OCI-LY7 (cell line): ENCODE measurements at regions not wholly inside any gene's neighbourhood (a gene's known extent, or its start where the extent isn't known, plus 50 kb on each side); places are given as distances from the start of the nearest gene placed in this dataset.
"Not testable (repeated sequence)": the region's sequence is repeated elsewhere in the genome, so short reads cannot be mapped to it uniquely, and the experiment has no call there.

ENCODE experiments used
- BruUV-seq: library from RNA; stranded (reverse); fragments of 400-500 nt; replicated peaks from 2 replicates; lab custom pipeline; 2021; lab: Mats Ljungman, UMichigan
- CTCF ChIA-PET: fragments of 300-600 bp; sonication (Branson Sonifier 250); formaldehyde crosslinking; loops from one replicate; lab custom pipeline; 2022; ENCODE audit warnings: antibody characterized with exemption; ENCODE audit not compliant: unreplicated experiment; lab: Charles Lee
- POLR2A ChIA-PET: fragments of 300-600 bp; sonication (Branson Sonifier 250); formaldehyde crosslinking; loops from one replicate; lab custom pipeline; 2022; ENCODE audit warnings: antibody characterized with exemption; lab: Charles Lee
- DNase-seq: peaks from one replicate; pipeline ENCODE4 v3.0.0-alpha.2; 2015; ENCODE audit warnings: low spot score
- H2AFZ ChIP-seq: fragments of 200-600 bp; sonication (generic), shearing (Covaris generic); 2 replicates; pipeline ENCODE4 v1.6.1; 2014; ENCODE audit warnings: mild to moderate bottlenecking, antibody characterized with exemption, low read length, moderate library complexity
- H3K27ac ChIP-seq: fragments of 200-600 bp; sonication (generic); 2 replicates; pipeline ENCODE4 v1.5.1; 2014; ENCODE audit warnings: mixed run types, low read depth, mild to moderate bottlenecking, moderate library complexity, low read length, inconsistent platforms; ENCODE audit not compliant: poor library complexity, severe bottlenecking
- H3K36me3 ChIP-seq: fragments of 200-600 bp; sonication (generic); 2 replicates; pipeline ENCODE4 v1.6.1; 2014; ENCODE audit warnings: mild to moderate bottlenecking, antibody characterized with exemption, low read length, moderate library complexity, mixed read lengths; ENCODE audit not compliant: insufficient read depth
- H3K4me1 ChIP-seq: fragments of 200-600 bp; sonication (generic); 2 replicates; pipeline ENCODE4 v1.5.1; 2014; ENCODE audit warnings: mild to moderate bottlenecking, low read length; ENCODE audit not compliant: insufficient read depth, poor library complexity, severe bottlenecking
- H3K4me2 ChIP-seq: fragments of 200-600 bp; sonication (generic); 2 replicates; pipeline ENCODE4 v1.6.1; 2014; ENCODE audit warnings: mild to moderate bottlenecking, low read length
- H3K4me3 ChIP-seq: fragments of 200-600 bp; sonication (generic); 2 replicates; pipeline ENCODE4 v1.5.1; 2014; ENCODE audit warnings: mild to moderate bottlenecking, low read depth, low read length; ENCODE audit not compliant: poor library complexity, severe bottlenecking
- H3K79me2 ChIP-seq: fragments of 200-600 bp; sonication (generic); 2 replicates; pipeline ENCODE4 v1.6.1; 2016; ENCODE audit warnings: low read depth, mild to moderate bottlenecking, low read length, moderate library complexity, mixed read lengths; ENCODE audit not compliant: insufficient read depth
- H3K9me2 ChIP-seq: fragments of 200-600 bp; sonication (generic); 2 replicates; pipeline ENCODE4 v1.6.1; 2016; ENCODE audit warnings: mild to moderate bottlenecking, low read length, mixed read lengths; ENCODE audit not compliant: insufficient read depth
- H3K9me3 ChIP-seq: fragments of 200-600 bp; sonication (generic); 2 replicates; pipeline ENCODE4 v1.6.1; 2014; ENCODE audit warnings: mild to moderate bottlenecking, mixed run types, low read length, mixed read lengths
- H4K20me1 ChIP-seq: fragments of 200-600 bp; sonication (generic); 2 replicates; pipeline ENCODE4 v1.6.1; 2014; ENCODE audit warnings: mild to moderate bottlenecking, antibody characterized with exemption, low read length, moderate library complexity, mixed read lengths; ENCODE audit not compliant: insufficient read depth
- CTCF ChIP-seq: fragments of 200-600 bp; sonication (generic); conservative IDR thresholded peaks from 2 replicates; pipeline ENCODE4 v1.5.1; 2014; ENCODE audit warnings: mild to moderate bottlenecking, antibody characterized with exemption, low read length, moderate library complexity, mixed read lengths
- EZH2phosphoT487 ChIP-seq: fragments of 200-600 bp; sonication (generic); IDR thresholded peaks from 2 replicates; pipeline ENCODE4 v1.6.1; 2018; ENCODE audit warnings: low read depth, borderline replicate concordance, mild to moderate bottlenecking, mixed run types, antibody characterized with exemption, low read length, moderate library complexity, mixed read lengths
- intact Hi-C: fragments of 100-400 bp; cut with micrococcal nuclease; formaldehyde crosslinking; loops from one replicate; pipeline ENCODE4 v1.10.0; 2022; ENCODE audit not compliant: unreplicated experiment

DNA sequence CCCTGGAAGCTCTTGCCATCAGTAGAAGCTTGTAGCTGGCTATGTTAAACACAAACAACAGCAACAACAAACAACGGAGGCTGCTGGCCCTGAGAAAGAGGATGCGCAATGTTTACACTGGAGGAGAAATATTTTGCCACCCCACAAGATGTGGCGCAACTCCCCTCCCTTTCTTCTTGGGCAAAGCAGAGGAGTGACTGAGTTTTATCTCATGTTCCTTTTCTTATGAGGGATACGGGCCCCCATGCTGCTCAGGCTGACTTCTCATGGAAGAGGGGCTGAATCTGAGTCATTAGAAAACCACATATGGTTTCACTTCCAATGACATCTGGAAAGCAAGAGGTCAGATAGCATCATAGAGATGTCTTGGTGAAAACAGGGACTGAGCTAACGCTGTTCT lies 75.9 kb upstream of the HDDC2 start:
- DNase-seq: no peak
- Histone ChIP-seq H3K4me1 (no peaks in the 10 kb centered on the region), H3K36me3 (no peaks in the 10 kb centered on the region), H3K9me2 (no peaks in the 10 kb centered on the region), H3K9me3 (no peaks in the 10 kb centered on the region), H4K20me1 (no peaks in the 10 kb centered on the region), H3K4me3 (no peak overlapping the region), H3K27ac (no peak overlapping the region), H3K79me2 (no peaks in the 10 kb centered on the region), H3K4me2 (no peak overlapping the region), H2AFZ (no peak overlapping the region)
- intact Hi-C loops: no loop called here
- BruUV-seq: no TSS peak
- CTCF ChIA-PET: no interaction called here
- POLR2A ChIA-PET: interaction anchor here (0.5 to 0.8 kb wide), 2 partner anchors 10 to 677 kb away, joined by 3 to 4 read pairs; no protein-coding TSS in a partner anchor
- no peak for TF ChIP-seq CTCF
- no peak for TF ChIP-seq EZH2phosphoT487

DNA sequence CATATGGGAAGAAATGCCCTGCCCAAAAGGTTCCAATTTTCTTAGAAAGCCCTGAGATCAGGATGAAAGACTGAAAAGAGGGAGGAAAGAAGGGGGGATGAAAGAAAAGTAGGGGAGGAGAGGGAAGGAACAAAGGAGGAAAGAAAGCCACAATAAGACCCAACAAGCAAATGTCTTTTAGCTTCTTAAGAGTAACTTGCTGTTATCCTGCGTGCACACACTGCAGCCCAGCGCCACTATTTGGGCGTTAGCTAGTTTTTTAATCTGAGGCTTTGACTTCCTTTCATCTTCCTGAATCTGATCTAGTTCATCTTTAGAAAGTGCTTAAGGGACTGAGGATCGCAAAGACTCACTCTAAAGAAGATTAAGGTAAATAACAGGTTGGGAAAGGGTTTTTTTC lies 77.4 kb upstream of the HDDC2 start:
- Histone ChIP-seq H3K79me2 (no peaks in the 10 kb centered on the region), H3K4me3 (no peak overlapping the region), H3K4me1 (no peaks in the 10 kb centered on the region), H3K4me2 (no peak overlapping the region), H3K27ac (no peak overlapping the region), H3K9me2 (no peaks in the 10 kb centered on the region), H4K20me1 (no peaks in the 10 kb centered on the region), H3K9me3 (no peaks in the 10 kb centered on the region), H2AFZ (no peak overlapping the region), H3K36me3 (no peaks in the 10 kb centered on the region)
- TF ChIP-seq EZH2phosphoT487 (no peak), CTCF (no peak)
- ChIA-PET POLR2A (interaction anchor here (1.6 kb wide), 1 partner anchor 12 kb away, joined by 3 read pairs; no protein-coding TSS in a partner anchor), CTCF (no interaction called here)
- DNase-seq: no peak
- intact Hi-C loops: no loop called here
- no TSS peak for BruUV-seq

- Histone ChIP-seq H3K4me1 (no peaks in the 10 kb centered on the region), H3K36me3 (no peaks in the 10 kb centered on the region), H3K9me3 (no peaks in the 10 kb centered on the region), H3K9me2 (no peaks in the 10 kb centered on the region), H4K20me1 (no peaks in the 10 kb centered on the region), H3K4me2 (no peak overlapping the region), H3K79me2 (no peaks in the 10 kb centered on the region), H3K27ac (no peak overlapping the region), H2AFZ (no peak overlapping the region), H3K4me3 (no peak overlapping the region)
- ChIA-PET POLR2A (interaction anchor here (1.6 kb wide), 1 partner anchor 13 kb away, joined by 3 read pairs; no protein-coding TSS in a partner anchor), CTCF (no interaction called here)
- no TSS peak for BruUV-seq
- intact Hi-C loops: no loop called here
- no peak for DNase-seq
- TF ChIP-seq CTCF (no peak), EZH2phosphoT487 (no peak)
Observed at GRCh38 chr6:125380474-125380873, 78.7 kb upstream of the HDDC2 start.

- H3K9me2 ChIP-seq, H3K27ac ChIP-seq, BruUV-seq, H4K20me1 ChIP-seq, H3K4me1 ChIP-seq, H3K9me3 ChIP-seq, intact Hi-C loops, H3K4me3 ChIP-seq, H3K36me3 ChIP-seq, H3K79me2 ChIP-seq, H2AFZ ChIP-seq, DNase-seq, POLR2A ChIA-PET, H3K4me2 ChIP-seq, CTCF ChIA-PET: not testable (repeated sequence)
Observed at GRCh38 chr6:125386337-125386736, 84.6 kb upstream of the HDDC2 start.
